ENCODE measurements at regions not wholly inside any gene's neighbourhood (a gene's known extent, or its start where the extent isn't known, plus 50 kb on each side); places are given as distances from the start of the nearest gene placed in this dataset.
"Not testable (repeated sequence)": the region's sequence is repeated elsewhere in the genome, so short reads cannot be mapped to it uniquely, and the experiment has no call there.

DNA sequence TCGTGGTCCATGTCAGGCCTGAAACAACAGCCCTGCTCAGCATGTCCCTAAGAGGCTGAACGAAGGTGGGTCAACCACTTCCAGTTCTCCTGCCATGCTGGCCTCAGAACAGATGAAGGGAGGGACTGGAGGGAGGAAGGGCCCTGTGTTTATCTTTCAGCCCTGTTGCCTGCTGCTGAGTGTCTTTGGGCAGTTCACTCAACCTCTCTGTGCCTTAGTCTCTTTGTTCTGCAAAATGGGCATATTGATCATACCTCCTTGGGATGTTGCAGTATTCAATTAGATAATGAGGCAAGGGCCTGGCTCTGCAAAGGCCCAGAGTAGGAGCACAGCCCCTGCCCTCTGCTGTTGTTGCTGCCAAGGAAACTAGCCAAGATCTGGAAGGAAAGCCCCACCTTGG lies 207.5 kb downstream of the MN1 start:
- DNase-seq (ENCODE audit: low read depth in 2 of 2) = no peak

DNA sequence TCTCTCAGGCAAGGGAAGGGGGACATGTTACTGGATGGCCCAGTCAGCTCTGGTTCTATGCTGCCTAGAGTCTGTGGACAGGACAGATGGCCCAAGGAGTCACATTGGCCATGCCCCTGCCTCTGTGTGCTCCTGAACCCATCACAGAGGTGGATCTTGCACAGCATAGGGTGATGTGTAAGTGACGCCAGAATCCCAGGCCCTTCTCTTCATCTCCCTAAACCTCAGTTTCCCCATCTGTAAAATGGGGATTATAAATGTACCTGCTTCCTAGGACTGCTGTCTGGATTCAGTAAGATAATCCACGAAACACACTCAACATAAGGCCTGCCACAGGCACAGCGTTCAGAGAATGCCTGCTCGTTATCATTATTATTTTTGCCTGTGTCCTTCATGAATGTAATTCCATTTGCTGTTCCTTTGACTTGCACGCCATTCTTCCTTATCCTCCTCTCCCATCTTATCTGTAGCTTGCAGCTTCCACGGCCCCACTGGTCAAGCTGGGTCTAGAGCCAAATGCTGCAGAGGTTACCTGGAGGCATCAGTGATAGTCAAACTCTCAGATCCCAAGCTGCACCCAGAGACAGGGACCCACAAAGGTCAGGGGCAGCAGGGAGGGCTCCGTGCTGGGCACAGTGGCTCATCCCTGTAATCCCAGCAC lies 207.0 kb downstream of the MN1 start:
- DNase-seq (ENCODE audit: low read depth in 2 of 2) = no peak

DNA sequence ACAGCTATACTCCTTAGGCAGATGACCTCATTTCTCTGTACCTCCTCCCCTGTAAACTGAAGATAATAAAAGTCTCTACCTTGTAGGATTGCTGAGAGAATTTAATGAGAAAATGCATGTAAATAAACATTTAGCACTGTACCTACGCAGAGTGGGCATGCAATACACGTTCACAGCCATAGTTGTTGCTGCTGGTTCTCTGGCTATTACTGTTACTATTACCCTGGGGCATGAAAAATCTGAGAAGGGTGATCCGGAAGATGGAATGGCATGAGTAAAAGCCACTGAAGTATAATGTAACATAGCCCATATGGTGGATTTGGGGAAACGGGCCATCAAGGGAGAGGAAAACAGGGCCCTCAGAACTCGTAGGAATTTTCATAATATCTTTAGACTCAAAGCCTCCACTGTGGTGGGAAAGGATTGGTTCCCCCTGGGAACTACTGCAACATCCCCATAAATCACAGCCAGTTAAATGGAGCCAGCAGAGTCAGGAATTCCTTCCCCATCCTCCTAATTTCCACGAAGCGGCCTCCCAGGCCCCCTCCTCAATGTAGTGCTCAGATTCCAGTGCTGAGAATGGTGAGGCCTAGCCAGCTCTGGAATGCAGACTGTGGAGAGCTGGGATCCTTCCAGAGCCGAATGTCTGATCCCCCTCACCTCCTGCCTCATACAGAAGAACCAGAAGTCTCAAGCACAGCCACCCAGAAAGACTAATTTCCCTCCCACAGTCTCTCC lies 205.3 kb downstream of the MN1 start:
- DNase-seq (ENCODE audit: low read depth in 2 of 2) = no peak

DNA sequence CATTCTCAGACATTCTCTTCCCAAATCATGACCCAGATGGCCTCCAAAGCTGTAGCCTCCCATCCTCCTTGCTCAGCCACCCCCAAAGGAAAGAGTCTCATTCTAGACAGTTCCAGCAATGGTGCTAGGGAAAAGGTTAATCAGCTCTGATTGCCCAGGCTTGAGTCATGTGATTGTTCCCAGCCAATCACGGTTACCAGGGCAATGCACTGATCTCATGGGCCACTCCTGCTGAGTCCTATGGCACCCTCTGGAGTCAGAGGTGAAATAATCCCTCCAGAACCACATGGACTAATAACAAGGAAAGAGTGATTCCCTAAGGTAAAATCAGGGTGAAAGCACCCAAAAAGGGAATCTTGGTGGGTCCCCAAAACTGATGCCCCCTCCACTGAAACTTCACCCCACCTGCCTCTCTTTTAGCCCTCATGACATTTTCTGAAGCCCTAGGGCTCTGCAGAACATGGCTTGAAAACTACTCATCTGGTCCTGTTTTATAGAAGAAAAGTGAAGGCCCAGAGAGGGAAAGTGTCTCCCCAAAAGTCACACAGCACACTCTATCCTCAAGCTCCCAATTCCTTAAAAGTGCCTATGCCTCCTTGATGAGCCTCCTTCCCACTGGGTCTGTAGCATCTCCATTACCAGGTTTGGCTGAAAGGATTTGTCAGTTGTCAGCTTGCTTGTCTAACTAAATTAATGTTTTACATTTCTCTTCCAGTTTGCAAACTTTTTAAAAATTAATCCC lies 203.7 kb downstream of the MN1 start:
- no peak for DNase-seq (ENCODE audit: low read depth in 2 of 2)

DNA sequence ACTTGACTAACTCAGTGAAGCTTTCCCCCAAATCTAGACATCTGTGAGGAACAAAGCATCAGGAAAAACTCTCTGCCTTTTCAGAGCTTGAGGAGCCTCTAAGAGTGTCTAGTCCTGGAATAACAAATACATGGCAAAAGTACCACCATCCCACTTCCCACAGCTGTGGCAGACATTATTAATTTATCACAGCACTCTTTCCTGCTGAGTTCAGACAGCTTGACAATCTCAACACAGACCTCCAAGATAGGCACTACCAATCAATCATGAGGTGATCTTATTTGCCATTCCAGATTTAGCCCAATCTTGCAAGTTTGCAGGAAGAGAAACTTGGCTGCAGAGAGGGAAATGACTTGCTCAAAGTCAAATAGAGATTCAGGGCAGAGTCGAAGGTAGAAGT lies 202.8 kb downstream of the MN1 start:
- DNase-seq (ENCODE audit: low read depth in 2 of 2) = no peak

DNA sequence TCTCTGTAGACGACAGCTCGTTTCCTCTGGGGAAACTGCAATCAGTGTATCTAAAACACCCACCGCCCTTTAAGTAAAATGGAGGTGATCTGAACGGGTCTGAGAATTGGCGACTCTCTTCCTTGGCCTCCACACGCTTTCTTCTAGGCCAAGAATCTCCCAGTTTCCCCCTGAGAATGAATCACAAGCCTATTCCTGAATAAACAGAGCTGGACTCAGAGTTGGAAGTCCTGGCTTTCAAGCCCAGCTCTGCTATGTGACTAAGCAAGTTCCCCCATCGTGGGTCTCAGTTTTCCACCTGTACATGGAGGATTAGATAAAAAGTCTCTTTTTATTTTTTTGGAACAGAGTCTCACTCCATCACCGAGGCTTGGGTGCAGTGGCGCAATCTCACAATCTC lies 200.4 kb downstream of the MN1 start:
- no peak for DNase-seq (ENCODE audit: low read depth in 2 of 2)

DNA sequence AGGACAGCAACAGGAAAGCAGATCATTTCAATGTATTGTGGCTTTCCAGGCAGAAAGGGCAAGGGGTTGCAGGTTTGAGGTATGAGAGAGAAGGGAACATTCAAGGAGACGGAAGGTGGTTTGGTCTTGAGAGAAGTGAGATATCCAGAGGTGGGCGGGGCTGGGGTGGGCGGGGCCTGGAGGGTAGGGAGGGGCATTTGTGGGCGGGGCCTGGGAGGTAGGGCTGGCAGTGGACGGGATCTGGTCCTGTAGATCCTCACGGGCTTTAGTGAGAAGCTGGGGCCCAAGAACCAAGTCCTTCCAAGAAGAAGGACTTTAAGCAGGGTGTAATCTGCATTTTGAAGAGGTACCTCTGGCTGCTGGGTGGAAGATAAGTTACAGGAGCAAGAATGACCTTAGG lies 199.2 kb downstream of the MN1 start:
- no peak for DNase-seq (ENCODE audit: low read depth in 2 of 2)

DNA sequence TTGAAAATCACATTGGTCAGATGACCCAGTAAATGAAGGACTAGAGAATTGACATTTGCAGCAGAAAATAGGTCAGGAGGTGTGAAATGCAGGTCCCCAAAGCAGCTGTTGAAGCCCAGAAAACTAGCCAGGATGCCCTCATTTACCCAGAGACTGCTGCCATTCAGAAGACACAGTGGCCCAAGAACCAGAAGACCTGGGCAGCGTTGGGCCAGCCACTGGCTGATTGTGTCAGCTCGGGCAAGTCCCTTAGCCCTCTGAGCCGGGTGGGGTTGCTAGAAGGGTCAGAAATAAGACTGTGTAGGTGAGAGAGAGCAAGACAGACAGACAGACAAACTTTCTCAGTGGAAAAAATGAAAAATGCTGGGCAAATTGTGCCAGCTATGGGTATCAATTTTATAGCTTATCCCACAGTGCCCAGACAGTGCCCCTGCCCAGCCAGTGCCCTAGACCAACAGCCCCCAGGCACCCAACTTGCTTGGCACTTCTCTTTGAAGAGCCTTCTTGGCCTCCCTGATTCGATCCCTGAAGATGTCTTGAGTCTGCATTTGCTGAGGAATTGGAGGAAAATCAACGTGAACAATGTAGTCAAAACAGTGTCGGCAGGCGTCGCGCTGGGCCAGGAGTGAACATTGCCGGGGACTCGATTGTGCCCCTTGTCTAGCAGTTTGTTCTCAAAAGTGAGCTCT lies 198.3 kb downstream of the MN1 start:
- no peak for DNase-seq (ENCODE audit: low read depth in 2 of 2)

DNA sequence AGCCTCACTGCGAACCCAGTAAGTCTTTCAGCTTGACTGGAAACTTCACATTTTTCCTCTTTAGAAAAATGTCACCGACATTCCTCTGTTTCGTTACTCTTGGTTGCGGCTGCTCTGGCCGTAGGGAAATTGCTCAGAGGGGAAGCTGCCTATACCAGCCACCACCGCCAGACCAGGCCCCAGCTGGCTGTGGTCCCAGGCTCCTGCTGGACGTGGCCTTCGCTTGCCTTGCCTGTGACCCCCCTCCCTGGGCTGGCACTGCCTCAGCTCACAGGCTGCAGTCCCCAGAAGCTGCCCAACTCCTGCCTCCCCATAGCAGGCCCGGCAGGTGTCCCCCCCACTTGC lies 197.8 kb downstream of the MN1 start:
- no peak for DNase-seq (ENCODE audit: low read depth in 2 of 2)

DNA sequence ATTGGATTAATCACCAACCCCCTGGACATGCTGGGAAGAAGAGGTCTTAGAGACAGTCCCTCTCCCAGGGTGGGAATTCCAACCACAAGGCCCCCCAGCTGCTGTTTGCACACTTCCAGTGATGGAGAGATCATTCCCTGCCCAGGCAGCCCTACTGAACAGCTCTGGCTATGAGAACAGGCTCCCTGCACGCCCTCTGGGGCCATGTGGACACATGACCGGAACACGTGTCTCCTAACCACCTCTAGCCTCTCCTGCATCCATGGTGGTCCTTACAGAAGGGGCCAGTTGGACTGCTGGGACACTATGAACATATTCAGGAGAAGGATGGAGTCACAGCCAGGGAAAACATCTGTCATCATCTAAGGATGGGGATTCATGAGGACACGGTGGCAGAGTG lies 196.2 kb downstream of the MN1 start:
- DNase-seq (ENCODE audit: low read depth in 2 of 2) = no peak

DNA sequence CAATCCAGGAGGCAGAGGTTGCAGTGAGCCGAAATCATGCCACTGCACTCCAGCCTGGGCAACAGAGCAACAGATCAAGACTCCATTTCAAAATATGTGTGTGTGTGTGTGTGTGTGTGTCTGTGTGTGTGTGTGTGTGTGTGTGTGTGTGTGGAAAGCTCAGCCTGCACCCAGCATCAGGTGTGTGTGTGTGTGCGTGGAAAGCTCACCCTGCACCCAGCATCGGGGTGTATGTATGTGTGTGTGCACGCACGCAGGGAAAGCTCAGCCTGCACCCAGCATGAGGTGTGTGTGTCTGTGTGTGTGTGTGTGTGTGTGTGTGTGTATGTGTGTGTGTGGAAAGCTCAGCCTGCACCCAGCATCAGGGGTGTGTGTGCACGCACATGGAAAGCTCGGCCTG lies 193.8 kb downstream of the MN1 start:
- DNase-seq (ENCODE audit: low read depth in 2 of 2) = not testable (repeated sequence)

DNA sequence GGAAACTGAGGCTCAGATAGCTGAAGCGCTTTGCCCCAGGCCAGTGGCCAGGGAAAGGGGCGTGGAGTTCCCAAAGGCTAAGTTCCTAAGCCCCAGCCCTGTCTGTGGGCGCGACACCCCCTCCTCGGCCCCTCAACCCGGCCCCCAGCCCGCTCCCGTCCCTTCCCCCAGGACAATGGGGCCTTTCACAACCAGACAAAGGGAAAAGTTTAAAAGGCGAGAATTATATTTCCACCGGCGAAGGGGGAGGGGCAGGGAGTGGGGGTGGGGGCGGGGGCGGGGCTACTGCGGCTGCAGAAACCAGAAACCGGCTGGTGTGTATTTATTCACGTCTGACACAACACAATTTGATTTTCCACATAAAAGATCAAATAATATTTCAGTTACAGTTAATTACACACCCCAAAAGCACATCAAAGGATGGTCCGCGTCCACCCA lies 192.1 kb downstream of the MN1 start:
- no peak for DNase-seq (ENCODE audit: low read depth in 2 of 2)

DNA sequence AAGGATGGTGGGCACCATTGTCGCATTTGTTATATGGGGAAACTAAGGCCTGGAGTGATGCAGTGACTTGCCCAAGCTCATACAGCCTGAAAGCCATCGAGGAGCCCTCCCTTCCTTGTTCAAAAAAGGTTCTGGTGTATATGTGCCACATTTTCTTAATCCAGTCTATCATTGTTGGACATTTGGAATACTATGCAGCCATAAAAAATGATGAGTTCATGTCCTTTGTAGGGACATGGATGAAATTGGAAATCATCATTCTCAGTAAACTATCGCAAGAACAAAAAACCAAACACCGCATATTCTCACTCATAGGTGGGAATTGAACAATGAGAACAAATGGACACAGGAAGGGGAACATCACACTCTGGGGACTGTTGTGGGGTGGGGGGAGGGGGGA lies 191.4 kb downstream of the MN1 start:
- not testable (repeated sequence) for DNase-seq (ENCODE audit: low read depth in 2 of 2)

DNA sequence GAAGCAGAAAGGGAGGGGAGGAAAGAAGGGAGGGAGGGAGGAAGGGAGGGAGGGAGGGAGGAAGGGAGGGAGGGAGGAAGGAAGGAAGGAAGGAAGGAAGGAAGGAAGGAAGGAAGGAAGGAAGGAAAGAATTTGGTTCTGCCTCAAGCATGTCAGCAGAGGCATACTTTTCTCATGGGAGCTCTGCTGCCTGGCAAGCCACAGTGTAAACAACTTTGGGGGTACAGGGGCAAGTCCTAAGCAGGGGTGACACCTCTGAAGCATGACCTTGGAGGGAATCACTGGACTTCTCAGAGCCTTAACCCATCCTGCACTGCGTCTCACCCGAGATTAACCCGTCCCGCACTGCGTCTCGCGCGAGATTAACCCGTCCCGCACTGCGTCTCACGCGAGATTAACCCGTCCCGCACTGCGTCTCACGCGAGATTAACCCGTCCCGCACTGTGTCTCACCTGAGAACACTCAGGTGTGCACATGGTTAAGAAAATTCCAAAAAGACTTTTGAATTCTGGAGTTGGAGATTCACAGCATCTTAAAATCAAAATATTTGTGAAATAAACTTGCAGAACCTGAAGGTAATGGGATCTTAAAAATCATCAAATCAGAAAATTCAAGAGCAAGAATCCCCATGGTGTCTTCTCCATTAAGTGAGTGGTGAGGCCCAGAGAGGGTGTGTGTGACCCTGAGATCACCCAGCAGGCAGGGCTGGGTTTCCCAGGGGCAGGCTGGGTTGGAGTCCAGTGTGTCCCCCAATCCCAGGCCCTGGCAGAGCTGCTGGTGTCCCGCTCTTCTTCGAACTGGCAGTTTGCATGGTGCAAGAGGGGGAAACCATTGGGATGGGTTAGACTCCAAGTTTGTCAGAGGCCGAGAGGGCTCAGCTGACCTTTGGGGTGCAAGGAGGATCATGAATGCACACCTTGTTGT lies 190.4 kb downstream of the MN1 start:
- DNase-seq (ENCODE audit: low read depth in 2 of 2) = no peak

DNA sequence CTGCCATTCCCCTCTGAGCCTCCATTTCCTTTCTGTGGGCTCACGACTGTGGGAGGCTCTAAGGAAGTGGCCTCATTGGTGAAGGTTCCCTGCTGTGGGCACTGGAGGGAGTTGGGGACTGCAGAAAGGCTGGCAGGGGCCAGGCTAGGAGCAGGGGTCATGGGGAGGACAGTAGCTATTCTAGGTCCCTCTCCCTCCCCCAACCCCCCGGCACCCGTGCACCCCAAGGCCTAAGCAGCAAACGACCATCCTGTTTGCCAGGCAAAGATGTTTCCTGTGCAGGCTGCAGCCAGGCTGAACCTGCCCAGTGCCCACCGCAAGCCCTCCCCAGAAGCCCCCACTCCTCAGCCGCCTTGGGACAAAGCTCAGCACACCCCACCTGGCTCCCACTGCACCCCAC lies 189.4 kb downstream of the MN1 start:
- DNase-seq (ENCODE audit: low read depth in 2 of 2) = no peak

DNA sequence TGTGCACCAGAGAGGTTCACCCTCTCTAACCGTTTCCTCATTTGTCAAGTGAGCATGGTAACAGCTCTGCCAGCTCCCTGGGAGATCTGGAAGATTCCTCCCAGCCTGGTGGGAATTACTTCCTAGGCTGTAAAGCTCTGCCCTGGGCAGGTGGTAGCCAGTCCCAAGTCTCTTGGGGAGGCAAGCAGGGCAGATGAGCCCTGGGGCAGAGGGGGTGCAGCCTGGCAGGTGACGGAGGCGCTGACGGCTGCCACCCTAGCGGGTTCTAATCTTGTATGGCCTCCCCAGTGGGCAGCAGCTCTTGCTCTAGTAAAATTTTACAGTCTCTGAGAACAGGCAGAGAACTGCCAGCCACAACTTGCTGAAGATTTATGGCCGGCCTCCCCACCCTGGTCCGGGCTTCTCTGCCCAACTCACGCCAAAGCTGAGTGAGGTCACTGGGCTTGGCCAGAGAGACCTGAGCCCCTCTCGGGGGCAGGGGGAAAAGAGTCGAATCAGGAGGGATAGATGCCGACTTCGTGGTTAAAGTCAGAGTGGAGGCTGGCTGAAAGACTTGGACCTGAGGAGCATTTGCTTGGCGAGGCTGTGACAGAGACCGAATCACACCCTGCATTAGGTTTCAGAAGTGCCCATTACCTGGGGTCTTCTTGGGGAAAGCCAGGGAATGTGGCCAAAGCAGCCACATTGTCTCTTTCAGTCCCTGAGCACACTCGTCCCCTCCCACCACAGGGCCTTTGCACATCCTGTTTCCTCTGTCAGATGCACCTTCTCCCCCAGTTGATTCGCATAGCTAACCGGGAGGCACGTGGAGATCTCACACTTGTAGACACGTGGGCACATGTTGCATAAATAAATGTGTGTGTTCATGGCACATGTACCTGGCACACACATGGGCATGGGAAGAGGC lies 188.2 kb downstream of the MN1 start:
- no peak for DNase-seq (ENCODE audit: low read depth in 2 of 2)

DNA sequence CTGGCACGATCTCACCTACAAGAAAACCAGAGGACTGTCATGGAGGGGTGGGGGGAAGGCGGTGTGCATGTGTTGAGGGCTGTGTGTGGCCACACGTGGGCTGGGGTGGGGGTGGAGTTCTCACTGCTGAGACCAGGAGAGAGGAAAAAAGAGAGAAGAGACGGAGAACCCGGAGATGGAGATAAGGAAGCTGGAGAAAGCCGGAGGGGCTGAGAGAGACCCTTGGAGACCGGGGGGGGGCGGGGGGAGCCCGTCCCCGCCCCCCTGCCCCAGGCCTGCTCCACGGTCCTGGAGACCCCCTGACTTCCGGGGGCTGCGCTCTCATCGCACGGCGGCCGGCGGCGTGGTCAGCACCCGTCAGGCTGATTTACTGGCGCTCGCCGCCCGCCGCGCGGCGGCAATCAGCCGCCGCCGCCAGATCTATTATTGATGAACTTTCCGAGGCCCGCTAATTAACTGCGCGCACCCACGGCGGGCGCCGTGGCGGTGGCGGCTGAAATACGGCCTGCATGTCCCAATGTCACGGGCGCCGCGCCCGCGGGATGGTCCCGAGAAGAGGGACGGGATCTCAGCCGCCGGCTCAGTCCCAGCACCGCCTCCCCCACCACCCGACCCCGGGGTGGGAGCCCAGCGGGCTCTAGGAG lies 187.4 kb downstream of the MN1 start:
- DNase-seq (ENCODE audit: low read depth in 2 of 2) = no peak

DNA sequence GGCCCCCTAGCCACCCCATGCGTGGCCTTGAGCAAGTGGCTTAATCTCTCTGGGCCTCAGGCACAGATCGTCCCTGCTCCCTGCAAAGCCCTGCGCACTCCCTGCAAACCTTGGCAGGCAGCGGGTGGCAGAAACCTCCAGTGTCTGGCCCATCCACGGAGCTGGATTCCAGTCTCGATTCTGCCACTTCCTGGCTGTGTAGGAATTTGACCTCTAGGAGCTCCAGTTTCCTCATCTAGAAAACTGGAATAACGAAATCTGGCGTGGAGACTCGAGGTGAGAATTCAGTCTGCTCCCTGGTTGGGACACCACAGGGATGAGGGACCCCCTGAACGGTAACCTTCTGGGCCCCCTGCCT lies 186.9 kb downstream of the MN1 start:
- DNase-seq (ENCODE audit: low read depth in 2 of 2) = no peak

DNA sequence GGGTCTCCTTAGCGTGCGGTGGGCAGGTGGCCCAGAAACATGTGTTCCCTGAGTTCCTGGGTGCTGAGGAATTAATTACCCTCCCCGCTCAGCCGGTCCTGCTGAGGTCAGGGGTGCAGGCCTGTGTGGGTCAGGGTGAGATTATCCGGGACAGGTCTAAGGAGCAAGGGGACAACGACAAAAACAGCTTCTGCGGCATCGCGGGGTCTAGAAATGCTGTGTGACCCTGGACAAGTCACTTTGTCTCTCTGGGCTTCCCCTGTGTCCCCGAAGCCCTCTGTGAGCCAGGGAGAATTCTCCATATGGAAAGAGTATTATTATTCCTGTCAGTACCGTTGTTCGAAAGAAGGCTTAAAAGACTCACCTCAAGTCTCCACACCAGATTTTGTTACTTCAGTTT lies 186.1 kb downstream of the MN1 start:
- no peak for DNase-seq (ENCODE audit: low read depth in 2 of 2)

DNA sequence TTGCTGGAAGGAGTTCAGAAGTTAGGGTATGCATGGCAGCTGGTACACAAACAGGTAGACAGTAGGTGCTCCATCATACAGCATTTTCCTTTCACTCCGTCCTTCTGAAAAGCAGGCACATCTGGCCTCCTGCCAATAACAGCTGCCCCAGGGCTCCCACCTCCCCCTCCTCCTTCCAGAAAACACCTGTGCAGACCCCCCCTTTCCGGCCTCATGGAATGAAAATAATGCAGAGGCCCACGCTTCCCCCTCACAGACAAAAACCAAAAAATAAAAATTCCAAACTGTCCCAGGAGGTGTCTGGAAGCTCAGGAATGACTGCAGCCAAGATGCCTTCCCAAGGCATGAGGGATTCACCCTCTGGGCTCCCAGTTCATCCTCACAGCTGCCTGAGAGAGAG lies 185.5 kb downstream of the MN1 start:
- no peak for DNase-seq (ENCODE audit: low read depth in 2 of 2)
